C4-2B (cell line): ENCODE measurements at regions not wholly inside any gene's neighbourhood (a gene's known extent, or its start where the extent isn't known, plus 50 kb on each side); places are given as distances from the start of the nearest gene placed in this dataset.

Experiments
- ZFX ChIP-seq: fragments of 450-650 bp; IDR thresholded peaks from 2 replicates; pipeline ENCODE4 v1.6.1; 2017
- TF ChIP-seq, protein P1 (sequence below): fragments of 450-650 bp; conservative IDR thresholded peaks from 2 replicates; pipeline ENCODE4 v1.5.1; 2017; ENCODE audit warnings: mild to moderate bottlenecking

DNA sequence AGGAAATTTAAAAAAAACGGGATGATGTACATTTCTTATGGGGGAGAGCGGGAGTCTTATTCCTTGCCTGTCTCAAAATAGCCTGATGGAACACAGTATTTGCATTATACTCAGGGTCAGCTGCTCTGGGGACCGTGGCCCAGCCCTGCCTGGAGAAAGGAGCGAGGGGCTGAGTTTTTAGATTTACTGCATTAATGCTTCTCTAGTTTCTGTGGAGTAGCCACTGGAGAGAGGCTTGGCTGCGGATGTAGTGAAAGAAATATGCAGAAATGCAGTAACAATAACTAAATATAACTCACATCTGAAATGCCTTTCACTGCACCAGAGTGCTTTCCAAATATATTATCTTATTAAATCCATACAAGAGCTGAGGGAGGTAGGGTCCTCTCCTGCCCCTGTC, 87.6 kb upstream of the MAP1LC3B2 start:
- TF ChIP-seq, protein P1, sequence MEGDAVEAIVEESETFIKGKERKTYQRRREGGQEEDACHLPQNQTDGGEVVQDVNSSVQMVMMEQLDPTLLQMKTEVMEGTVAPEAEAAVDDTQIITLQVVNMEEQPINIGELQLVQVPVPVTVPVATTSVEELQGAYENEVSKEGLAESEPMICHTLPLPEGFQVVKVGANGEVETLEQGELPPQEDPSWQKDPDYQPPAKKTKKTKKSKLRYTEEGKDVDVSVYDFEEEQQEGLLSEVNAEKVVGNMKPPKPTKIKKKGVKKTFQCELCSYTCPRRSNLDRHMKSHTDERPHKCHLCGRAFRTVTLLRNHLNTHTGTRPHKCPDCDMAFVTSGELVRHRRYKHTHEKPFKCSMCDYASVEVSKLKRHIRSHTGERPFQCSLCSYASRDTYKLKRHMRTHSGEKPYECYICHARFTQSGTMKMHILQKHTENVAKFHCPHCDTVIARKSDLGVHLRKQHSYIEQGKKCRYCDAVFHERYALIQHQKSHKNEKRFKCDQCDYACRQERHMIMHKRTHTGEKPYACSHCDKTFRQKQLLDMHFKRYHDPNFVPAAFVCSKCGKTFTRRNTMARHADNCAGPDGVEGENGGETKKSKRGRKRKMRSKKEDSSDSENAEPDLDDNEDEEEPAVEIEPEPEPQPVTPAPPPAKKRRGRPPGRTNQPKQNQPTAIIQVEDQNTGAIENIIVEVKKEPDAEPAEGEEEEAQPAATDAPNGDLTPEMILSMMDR = no peak
- TF ChIP-seq ZFX = no peak
